ENCODE measurements at regions not wholly inside any gene's neighbourhood (a gene's known extent, or its start where the extent isn't known, plus 50 kb on each side); places are given as distances from the start of the nearest gene placed in this dataset.

DNA sequence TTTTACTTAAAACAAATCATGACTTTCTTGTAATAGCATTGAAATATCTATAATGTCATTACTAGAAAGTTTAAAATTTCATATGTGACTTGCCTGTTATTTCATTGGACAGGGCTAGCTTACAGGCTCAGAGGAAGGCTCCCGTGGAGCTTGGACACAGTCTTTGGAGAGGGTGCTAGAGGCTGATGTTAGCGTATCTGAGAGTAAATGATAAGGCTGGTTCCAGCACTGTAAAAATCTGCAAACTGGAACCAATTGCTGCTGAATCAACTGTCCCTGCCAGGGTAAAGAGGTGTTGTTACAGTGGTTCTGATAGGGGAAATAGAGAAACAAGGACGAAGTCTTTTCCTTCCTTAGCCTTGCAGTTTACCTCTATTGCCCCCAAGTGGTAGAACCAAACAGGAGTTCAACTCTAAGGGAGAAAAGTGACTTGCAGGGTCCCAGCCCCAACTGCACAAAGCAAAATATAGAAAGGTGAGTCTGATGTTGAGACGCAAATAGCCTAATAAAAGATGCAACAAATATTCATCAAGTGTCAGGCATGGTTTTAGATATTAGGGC is 901.7 kb downstream of the DIAPH3 start:
- TF ChIP-seq, protein P1, sequence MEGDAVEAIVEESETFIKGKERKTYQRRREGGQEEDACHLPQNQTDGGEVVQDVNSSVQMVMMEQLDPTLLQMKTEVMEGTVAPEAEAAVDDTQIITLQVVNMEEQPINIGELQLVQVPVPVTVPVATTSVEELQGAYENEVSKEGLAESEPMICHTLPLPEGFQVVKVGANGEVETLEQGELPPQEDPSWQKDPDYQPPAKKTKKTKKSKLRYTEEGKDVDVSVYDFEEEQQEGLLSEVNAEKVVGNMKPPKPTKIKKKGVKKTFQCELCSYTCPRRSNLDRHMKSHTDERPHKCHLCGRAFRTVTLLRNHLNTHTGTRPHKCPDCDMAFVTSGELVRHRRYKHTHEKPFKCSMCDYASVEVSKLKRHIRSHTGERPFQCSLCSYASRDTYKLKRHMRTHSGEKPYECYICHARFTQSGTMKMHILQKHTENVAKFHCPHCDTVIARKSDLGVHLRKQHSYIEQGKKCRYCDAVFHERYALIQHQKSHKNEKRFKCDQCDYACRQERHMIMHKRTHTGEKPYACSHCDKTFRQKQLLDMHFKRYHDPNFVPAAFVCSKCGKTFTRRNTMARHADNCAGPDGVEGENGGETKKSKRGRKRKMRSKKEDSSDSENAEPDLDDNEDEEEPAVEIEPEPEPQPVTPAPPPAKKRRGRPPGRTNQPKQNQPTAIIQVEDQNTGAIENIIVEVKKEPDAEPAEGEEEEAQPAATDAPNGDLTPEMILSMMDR (IDR thresholded peaks at IDR 0.05; ENCODE audit: low read length) = no peak
- TF ChIP-seq EZH2 (optimal IDR thresholded peaks at IDR 0.05; ENCODE audit: low read depth, low read length) (no peak), EZH2phosphoT487 (IDR thresholded peaks at IDR 0.05; ENCODE audit: low read length) (no peak)
